Anterior cingulate cortex (tissue), 58 donors: ENCODE measurements at regions not wholly inside any gene's neighbourhood (a gene's known extent, or its start where the extent isn't known, plus 50 kb on each side); places are given as distances from the start of the nearest gene placed in this dataset.
"Not testable (repeated sequence)": the region's sequence is repeated elsewhere in the genome, so short reads cannot be mapped to it uniquely, and the experiment has no call there.

Experiments
- DNase-seq, 58 donors: peaks; one replicate each; lab custom pipeline; 2025; lab: John Stamatoyannopoulos, UW

GRCh38 chr3:86797946-86798345 lies 193.0 kb downstream of the VGLL3 start:
- no peak for DNase-seq

DNA sequence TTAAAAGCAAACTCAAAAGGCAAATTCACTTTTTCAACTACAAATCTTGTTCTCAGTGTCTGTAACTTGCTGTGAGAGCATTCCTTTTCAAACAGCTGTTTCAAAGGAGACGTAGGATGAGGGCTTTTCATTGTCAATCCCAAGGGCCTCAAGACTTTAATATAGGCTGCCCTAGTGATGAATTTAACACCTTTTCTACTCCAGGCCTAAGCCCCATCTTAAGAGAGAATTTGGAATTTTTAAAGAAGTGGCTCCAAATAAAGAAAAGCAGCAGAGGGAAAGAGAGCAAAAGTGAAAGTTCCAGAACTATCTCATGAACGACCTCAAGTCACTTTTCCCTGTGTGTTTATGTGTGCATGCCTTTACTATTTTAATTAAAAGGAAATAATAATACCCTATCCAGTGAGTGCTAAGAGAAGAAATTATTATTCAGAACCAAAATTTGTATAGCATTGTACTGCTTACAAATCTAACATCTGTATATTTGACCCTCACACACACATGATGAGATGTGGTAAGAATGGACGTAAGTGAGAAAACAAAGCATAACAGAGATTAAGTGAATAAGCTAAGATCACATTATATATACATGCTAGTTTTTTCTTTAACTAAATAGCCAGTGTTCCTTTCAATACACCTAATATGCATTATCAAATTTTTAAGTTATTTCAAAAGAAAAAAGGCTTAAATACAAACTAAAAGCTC lies 196.4 kb downstream of the VGLL3 start:
- DNase-seq: no peak

DNA sequence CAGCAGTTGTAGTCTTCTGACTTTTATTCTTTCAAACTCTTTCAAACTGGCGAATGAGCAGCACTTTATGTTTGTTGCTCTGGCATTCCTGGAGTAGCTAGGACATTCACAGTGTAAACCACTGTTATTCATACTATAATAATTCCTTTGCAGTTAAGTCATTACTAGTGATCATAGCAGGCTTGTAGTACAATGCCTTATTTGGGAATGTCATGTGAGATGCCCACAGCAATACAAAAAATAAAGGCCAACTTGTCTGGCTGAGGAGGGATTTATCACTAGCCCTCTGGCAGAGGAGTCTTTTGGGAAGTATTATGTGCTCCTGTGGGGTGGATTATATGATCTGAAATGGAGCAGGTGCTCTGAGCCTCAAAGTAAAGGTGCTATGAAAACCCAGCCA lies 197.2 kb downstream of the VGLL3 start:
- DNase-seq: no peak

DNA sequence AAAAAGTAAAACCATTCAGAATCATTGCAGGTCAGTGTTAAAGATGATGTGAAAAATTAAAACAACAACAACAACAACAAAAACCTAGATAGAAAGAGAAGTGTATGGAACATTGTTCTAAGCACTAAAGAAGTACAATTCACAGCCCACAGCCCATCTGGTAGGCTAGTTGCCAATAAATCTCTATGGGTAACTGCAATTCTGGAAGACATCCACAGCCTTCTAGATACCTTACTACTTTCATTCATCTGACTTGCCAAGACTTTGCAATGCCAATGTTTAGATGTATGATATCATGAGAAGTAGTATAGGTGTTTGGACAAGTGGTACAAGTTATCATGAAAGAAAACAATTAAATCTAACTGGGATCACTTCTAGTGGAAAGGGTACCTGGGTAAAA lies 198.6 kb downstream of the VGLL3 start:
- DNase-seq: no peak

DNA sequence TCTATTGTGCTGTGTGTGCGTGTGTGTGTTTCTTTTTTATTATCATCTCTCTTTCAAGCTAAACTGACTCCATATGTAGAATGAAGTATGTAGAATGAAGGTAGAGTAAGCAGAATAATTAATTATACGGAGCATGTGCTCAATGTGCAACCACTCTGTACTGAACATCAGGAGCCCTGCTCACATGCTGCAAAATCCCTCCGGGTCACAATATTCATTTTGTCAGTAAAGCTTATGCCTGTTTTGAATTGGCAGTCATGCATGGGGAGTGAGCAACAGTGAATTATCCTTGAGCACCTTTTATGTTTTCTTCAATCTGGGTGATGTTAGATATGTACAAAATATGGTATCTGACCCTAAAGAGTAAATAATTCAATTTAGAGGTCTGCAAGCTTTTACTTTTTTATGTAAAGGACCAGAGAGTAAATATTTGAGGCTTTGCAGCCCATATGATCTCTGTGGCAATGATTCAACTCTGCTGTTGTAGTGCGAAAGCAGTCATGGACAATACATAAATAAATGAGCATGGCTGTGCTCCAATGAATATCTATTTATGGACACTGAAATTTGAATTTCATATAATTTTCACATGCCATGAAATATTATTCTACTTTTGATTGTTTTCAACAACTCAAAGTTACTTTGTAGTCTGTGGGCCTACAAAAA lies 199.9 kb downstream of the VGLL3 start:
- no peak for DNase-seq

- DNase-seq: no peak
Observed at GRCh38 chr3:86788371-86788770, 202.6 kb downstream of the VGLL3 start.

- no peak for DNase-seq
Observed at GRCh38 chr3:86787091-86787490, 203.9 kb downstream of the VGLL3 start.

GRCh38 chr3:86785386-86785785 lies 205.6 kb downstream of the VGLL3 start:
- no peak for DNase-seq

GRCh38 chr3:86782866-86783265 lies 208.1 kb downstream of the VGLL3 start:
- DNase-seq: no peak

GRCh38 chr3:86782286-86782685 lies 208.7 kb downstream of the VGLL3 start:
- DNase-seq: no peak

- DNase-seq: peak in 1 of 58 donors; percentile 41
Observed at GRCh38 chr3:86774082-86774691, 216.8 kb downstream of the VGLL3 start.

DNA sequence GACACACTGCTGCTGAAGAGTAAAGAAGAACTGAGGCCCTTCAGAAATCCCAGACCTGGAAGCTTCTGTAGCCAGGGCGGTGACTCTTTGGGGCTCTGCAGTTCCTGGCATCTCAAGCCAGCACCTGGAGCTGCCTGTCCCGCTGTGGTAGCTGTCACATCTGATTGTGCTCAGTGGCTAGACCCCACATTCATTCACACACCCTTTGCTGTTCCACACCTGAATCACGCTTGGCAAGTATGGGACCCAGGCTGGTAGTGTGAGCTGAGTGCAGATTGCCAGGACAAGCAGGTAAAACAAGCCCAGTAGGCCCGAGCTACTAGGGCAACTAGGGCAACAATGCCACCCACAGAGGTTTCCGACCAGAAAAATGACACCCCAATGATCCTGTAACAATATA lies 218.2 kb downstream of the VGLL3 start:
- no peak for DNase-seq

DNA sequence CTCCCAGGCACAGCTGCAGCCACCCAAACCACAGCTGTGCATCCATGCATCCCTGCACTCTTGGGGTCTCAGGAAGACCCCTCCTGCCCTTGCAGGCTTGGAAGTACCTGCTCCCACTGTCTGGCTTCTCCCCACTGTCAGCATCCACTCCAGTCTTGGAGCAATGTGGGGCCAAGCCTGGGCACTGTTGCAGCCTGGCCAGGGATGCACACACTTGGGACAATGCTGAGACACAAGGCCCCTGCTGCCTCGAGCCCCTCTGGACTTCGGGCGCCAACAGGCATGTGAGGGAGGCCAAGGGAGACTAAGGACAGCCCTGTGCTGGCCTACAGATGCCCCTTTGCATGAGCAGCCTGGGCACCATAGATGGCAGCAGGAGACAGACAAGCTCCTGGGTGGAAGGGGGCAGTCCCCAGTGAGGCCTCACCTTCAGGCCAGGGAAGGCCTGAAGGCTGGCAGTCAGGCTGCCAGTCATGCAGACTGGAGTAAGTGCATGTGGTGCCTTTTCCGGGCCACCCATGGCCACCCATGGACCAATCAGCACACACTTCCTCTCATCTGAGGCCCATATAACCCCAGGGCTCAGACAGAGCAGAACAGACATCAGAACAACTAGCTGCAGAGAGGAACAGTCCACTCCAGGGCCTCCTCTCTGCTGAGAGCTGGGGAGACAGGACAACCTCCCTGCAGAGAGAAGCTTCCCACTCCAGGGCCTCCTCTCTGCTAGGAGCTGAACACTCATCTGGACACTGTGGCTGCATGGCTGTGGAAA lies 219.0 kb downstream of the VGLL3 start:
- no peak for DNase-seq

- DNase-seq: no peak
Observed at GRCh38 chr3:86766331-86766730, 224.6 kb downstream of the VGLL3 start.

GRCh38 chr3:86757322-86758179 lies 233.4 kb downstream of the VGLL3 start:
- DNase-seq: not testable (repeated sequence)

- no peak for DNase-seq
Observed at GRCh38 chr3:86748015-86748414, 242.9 kb downstream of the VGLL3 start.

DNA sequence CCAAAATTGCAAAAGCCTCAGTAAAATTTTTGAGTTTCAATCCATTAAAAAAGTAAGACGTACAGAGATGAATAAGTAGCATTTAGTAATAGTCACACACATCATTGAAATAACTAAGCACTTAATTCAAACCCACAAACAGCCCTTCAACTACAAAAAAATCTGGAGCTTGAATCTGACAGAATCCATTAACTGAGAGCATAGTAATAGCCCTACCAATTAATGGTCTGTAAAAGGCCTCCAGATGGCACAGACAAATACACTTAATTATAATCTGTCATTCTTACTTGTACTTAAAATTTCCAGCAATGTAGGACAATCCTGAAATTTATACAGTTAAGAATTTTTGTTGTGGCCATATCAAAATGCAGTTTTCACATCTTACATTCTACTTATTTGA lies 246.9 kb downstream of the VGLL3 start:
- no peak for DNase-seq

GRCh38 chr3:86743233-86743632 lies 247.7 kb downstream of the VGLL3 start:
- no peak for DNase-seq

- DNase-seq: no peak
Observed at GRCh38 chr3:86740751-86741150, 250.2 kb downstream of the VGLL3 start.

- DNase-seq: no peak
Observed at GRCh38 chr3:86739244-86739643, 251.7 kb downstream of the VGLL3 start.
